Cardiac muscle cell (in vitro differentiated cells and primary cell): ENCODE measurements at regions not wholly inside any gene's neighbourhood (a gene's known extent, or its start where the extent isn't known, plus 50 kb on each side); places are given as distances from the start of the nearest gene placed in this dataset.
"Not testable (repeated sequence)": the region's sequence is repeated elsewhere in the genome, so short reads cannot be mapped to it uniquely, and the experiment has no call there.

Experiments
- DNase-seq, 2 donors: peaks; one replicate each; pipeline versions ENCODE4 v3.0.0 to v3.0.0-alpha.2; 2010 to 2017; ENCODE audit warnings: low read depth in 1 of 2, low spot score in 1 of 2
- H3K27ac ChIP-seq: fragments of 200-600 bp; sonication (generic); 2 replicates; pipeline ENCODE4 v1.5.1; 2016
- H3K27me3 ChIP-seq: fragments of 200-600 bp; sonication (generic); 2 replicates; pipeline ENCODE4 v1.6.0; 2016; ENCODE audit warnings: control low read depth
- H3K36me3 ChIP-seq: fragments of 200-600 bp; sonication (generic); 2 replicates; pipeline ENCODE4 v1.5.1; 2016; ENCODE audit warnings: control low read depth
- H3K4me1 ChIP-seq: fragments of 200-600 bp; sonication (generic); 2 replicates; pipeline ENCODE4 v1.8.1; 2017; ENCODE audit warnings: low read depth, mild to moderate bottlenecking, mixed run types
- H3K4me3 ChIP-seq: fragments of 200-600 bp; sonication (generic); 2 replicates; pipeline ENCODE4 v1.5.1; 2016; ENCODE audit warnings: mild to moderate bottlenecking
- H3K9me3 ChIP-seq: fragments of 200-600 bp; sonication (generic); 2 replicates; pipeline ENCODE4 v1.5.1; 2017; ENCODE audit warnings: low read depth, mild to moderate bottlenecking, control low read depth
- TF ChIP-seq, protein P1 (sequence below): IDR thresholded peaks from 2 replicates; pipeline ENCODE4 v1.5.1; 2012; ENCODE audit warnings: low read depth, mild to moderate bottlenecking, low read length

- H3K9me3 ChIP-seq = no peaks in the 10 kb centered on the region
- no peaks in the 10 kb centered on the region for H3K27me3 ChIP-seq
- TF ChIP-seq, protein P1, sequence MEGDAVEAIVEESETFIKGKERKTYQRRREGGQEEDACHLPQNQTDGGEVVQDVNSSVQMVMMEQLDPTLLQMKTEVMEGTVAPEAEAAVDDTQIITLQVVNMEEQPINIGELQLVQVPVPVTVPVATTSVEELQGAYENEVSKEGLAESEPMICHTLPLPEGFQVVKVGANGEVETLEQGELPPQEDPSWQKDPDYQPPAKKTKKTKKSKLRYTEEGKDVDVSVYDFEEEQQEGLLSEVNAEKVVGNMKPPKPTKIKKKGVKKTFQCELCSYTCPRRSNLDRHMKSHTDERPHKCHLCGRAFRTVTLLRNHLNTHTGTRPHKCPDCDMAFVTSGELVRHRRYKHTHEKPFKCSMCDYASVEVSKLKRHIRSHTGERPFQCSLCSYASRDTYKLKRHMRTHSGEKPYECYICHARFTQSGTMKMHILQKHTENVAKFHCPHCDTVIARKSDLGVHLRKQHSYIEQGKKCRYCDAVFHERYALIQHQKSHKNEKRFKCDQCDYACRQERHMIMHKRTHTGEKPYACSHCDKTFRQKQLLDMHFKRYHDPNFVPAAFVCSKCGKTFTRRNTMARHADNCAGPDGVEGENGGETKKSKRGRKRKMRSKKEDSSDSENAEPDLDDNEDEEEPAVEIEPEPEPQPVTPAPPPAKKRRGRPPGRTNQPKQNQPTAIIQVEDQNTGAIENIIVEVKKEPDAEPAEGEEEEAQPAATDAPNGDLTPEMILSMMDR = no peak
- DNase-seq = no peak
- H3K27ac ChIP-seq = no peak overlapping the region
- no peaks in the 10 kb centered on the region for H3K36me3 ChIP-seq
- H3K4me1 ChIP-seq = no peaks in the 10 kb centered on the region
- no peak overlapping the region for H3K4me3 ChIP-seq
These were observed 252.6 kb upstream of the COBL start for GRCh38 chr7:51569176-51569575.

DNA sequence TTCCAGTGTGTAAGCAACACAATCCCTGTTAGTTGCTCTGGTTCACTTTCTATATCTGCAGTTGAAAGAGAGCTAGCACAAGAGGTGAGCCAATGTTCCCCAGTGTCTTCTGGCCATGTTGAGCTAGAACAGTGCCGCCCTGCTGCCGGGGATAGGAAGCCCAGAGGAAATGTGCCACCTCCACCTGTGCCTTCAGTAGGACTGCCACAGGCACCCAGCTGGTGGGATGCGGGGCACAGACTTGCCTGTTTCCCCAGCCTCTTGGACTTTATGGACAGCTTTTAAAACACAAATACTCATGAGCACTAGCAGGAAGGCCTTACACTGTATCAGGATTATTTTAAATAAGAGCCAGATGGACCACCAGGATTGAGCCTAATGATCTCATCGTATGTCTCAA, 234.5 kb upstream of the COBL start:
- Histone ChIP-seq H3K27me3 (no peaks in the 10 kb centered on the region), H3K4me3 (no peak overlapping the region), H3K36me3 (no peaks in the 10 kb centered on the region), H3K4me1 (no peaks in the 10 kb centered on the region), H3K27ac (no peak overlapping the region), H3K9me3 (no peaks in the 10 kb centered on the region)
- TF ChIP-seq, protein P1 = no peak
- no peak for DNase-seq

- H3K36me3 ChIP-seq = no peaks in the 10 kb centered on the region
- no peaks in the 10 kb centered on the region for H3K4me1 ChIP-seq
- no peaks in the 10 kb centered on the region for H3K27me3 ChIP-seq
- H3K9me3 ChIP-seq = no peaks in the 10 kb centered on the region
- TF ChIP-seq, protein P1 = no peak
- no peak overlapping the region for H3K27ac ChIP-seq
- H3K4me3 ChIP-seq = no peak overlapping the region
- no peak for DNase-seq
These were observed 228.5 kb upstream of the COBL start for GRCh38 chr7:51545131-51545530.

DNA sequence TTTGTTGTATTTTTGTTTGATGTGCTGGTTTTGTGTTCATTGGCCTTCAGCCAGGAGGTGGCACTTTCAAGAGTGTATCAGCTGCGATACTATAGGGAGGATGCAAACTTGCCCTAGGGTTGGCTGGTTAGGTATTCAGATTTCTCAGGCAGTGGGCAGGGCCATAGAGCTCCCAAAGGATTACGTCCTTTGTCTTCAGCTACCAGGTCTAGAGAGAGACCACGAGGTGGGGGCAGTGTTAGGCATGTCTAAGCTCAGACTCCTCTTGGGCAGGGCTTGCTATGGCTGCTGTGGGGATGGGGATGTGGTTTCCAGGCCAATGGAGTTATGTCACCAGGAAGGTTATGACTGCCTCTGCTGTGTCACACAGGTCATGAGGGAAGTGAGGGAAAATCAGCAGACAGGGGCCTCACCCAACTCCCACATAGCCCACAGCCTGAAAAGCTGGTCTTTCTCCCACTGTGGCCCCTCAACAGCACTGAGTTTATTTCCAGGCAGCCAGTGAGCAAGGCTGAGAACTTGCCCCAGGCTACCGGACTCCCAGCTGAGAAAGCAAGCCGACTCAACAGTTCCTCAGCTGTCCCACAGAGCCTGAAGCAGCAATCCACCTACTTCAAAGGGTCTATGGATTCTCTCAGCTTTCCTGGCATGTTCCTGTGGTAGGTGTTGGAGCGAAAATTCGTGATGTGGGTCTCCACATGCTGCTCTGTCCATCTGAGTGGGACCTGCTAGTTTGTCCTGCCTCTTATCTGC, 227.4 kb upstream of the COBL start:
- H3K9me3 ChIP-seq = no peaks in the 10 kb centered on the region
- H3K4me3 ChIP-seq = no peak overlapping the region
- TF ChIP-seq, protein P1 = no peak
- H3K36me3 ChIP-seq = no peaks in the 10 kb centered on the region
- H3K4me1 ChIP-seq = no peaks in the 10 kb centered on the region
- no peak for DNase-seq
- H3K27me3 ChIP-seq = no peaks in the 10 kb centered on the region
- H3K27ac ChIP-seq = no peak overlapping the region

- H3K4me1 ChIP-seq, H3K27me3 ChIP-seq, H3K9me3 ChIP-seq, H3K27ac ChIP-seq, H3K36me3 ChIP-seq, DNase-seq, H3K4me3 ChIP-seq: not testable (repeated sequence)
These were observed 224.3 kb upstream of the COBL start for GRCh38 chr7:51540906-51541305.

DNA sequence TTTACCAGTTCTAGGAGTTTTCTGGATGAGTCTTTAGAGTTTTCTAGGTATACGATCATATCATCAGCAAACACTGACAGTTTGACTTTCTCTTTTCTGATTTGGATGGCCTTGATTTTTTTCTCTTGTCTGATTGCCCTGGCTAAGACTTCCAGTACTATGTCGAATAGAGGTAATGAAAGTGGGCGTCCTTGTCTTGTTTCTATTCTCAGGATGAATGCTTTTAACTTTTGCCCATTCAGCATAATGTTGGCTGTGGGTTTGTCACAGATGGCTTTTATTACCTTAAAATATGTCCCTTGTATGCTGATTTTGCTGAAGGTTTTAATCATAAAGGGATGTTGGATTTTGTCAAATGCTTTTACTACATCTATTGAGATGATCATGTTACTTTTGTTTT, 223.2 kb upstream of the COBL start:
- Histone ChIP-seq H3K36me3 (no peaks in the 10 kb centered on the region), H3K27me3 (no peaks in the 10 kb centered on the region), H3K4me3 (no peak overlapping the region), H3K9me3 (no peaks in the 10 kb centered on the region), H3K27ac (no peak overlapping the region), H3K4me1 (no peaks in the 10 kb centered on the region)
- TF ChIP-seq, protein P1 = no peak
- no peak for DNase-seq
